CD4-positive, alpha-beta memory T cell (primary cell): ENCODE measurements at regions not wholly inside any gene's neighbourhood (a gene's known extent, or its start where the extent isn't known, plus 50 kb on each side); places are given as distances from the start of the nearest gene placed in this dataset.
A peak's percentile ranks its signal among the peaks of the same experiment; 100 is the strongest.
"Not testable (repeated sequence)": the region's sequence is repeated elsewhere in the genome, so short reads cannot be mapped to it uniquely, and the experiment has no call there.

Experiments
- CTCF ChIA-PET: fragments of 350-600 bp; sonication (Branson Sonifier 250); formaldehyde crosslinking; loops from one replicate; lab custom pipeline; 2021; ENCODE audit warnings: inconsistent platforms; ENCODE audit not compliant: partially characterized antibody; lab: Charles Lee
- POLR2A ChIA-PET: fragments of 350-600 bp; sonication (Branson Sonifier 250); formaldehyde crosslinking; loops from one replicate; lab custom pipeline; 2021; ENCODE audit not compliant: partially characterized antibody; lab: Charles Lee
- DNase-seq, 5 donors: peaks; one replicate each; pipeline versions ENCODE4 v3.0.0 to v3.0.0-alpha.2; 2020 to 2022; ENCODE audit warnings: mixed read lengths in 1 of 5
- H3K27ac ChIP-seq: one replicate; pipeline ENCODE4 v1.7.0; 2013; ENCODE audit warnings: low read depth, low read length
- H3K27me3 ChIP-seq: 2 replicates; pipeline ENCODE4 v1.7.0; 2013; ENCODE audit warnings: mild to moderate bottlenecking, low read length, moderate library complexity; ENCODE audit not compliant: insufficient read depth
- H3K36me3 ChIP-seq: 2 replicates; pipeline ENCODE4 v1.7.0; 2013; ENCODE audit warnings: mild to moderate bottlenecking, low read length, moderate library complexity; ENCODE audit not compliant: insufficient read depth
- H3K4me1 ChIP-seq: 2 replicates; pipeline ENCODE4 v1.7.0; 2013; ENCODE audit warnings: mild to moderate bottlenecking, low read length, moderate library complexity; ENCODE audit not compliant: insufficient read depth
- H3K4me3 ChIP-seq, 2 donors: one replicate each; pipeline ENCODE4 v1.7.0; 2013; ENCODE audit warnings: low read length in 2 of 2, mild to moderate bottlenecking in 1 of 2
- H3K9me3 ChIP-seq, 2 donors: one replicate each; pipeline ENCODE4 v1.7.0; 2013; ENCODE audit warnings: low read length in 2 of 2, control low read depth in 1 of 2; ENCODE audit not compliant: control insufficient read depth in 1 of 2
- H3K27ac Mint-ChIP-seq, 7 donors: one replicate each; pipeline ENCODE4 v1.8.0; 2020 to 2021; ENCODE audit warnings: mixed read lengths in 7 of 7, mild to moderate bottlenecking in 6 of 7, inconsistent platforms in 3 of 7, moderate library complexity in 3 of 7
- H3K27me3 Mint-ChIP-seq, 2 donors: one replicate each; pipeline ENCODE4 v1.8.0; 2020 to 2021; ENCODE audit warnings: mixed read lengths in 2 of 2
- H3K36me3 Mint-ChIP-seq, 2 donors: one replicate each; pipeline ENCODE4 v1.8.0; 2020 to 2021; ENCODE audit warnings: mixed read lengths in 2 of 2, inconsistent platforms in 1 of 2, mild to moderate bottlenecking in 1 of 2
- H3K4me1 Mint-ChIP-seq, 4 donors: one replicate each; pipeline ENCODE4 v1.8.0; 2020 to 2021; ENCODE audit warnings: mixed read lengths in 4 of 4, mild to moderate bottlenecking in 1 of 4
- H3K4me3 Mint-ChIP-seq, 8 donors: one replicate each; pipeline ENCODE4 v1.8.0; 2020 to 2021; ENCODE audit warnings: mixed read lengths in 8 of 8, mild to moderate bottlenecking in 7 of 8, moderate library complexity in 6 of 8, inconsistent platforms in 3 of 8
- H3K9me3 Mint-ChIP-seq, 8 donors: one replicate each; pipeline ENCODE4 v1.8.0; 2020 to 2021; ENCODE audit warnings: mixed read lengths in 8 of 8, mild to moderate bottlenecking in 5 of 8, inconsistent platforms in 3 of 8, moderate library complexity in 1 of 8
- intact Hi-C: fragments of 100-400 bp; cut with micrococcal nuclease; formaldehyde crosslinking; loops from one replicate; pipeline ENCODE4 v1.15.1; 2023

DNA sequence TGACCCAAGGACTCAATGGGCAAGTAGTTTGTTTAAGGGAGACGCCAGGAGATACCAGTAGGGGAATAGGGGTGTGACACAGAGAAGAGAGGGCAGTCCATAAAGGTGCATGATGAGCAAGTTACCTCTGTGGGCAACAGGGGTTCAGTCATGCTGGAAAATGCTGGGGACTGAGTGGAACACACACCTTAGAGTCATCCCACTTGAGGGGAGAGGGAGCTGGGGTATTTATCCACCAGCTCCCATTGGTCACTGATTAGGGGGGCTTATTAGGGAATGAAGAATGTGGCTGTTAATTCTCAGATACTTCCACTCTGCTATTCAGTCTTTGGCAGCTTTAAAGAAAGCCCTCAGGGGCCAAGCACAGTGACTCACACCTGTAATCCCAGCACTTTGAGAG lies 67.5 kb upstream of the MRI1 start:
- no peak overlapping the region for H3K4me3 ChIP-seq
- CTCF ChIA-PET: no interaction called here
- Mint-ChIP-seq H3K27ac (no peak overlapping the region), H3K4me1 (no peaks in the 10 kb centered on the region), H3K9me3 (peaks cover 0 to 12% (median 3%) of the 10 kb centered on the region in 8 donors), H3K36me3 (no peaks in the 10 kb centered on the region), H3K27me3 (peaks cover 9 to 39% of the 10 kb centered on the region in 2 donors), H3K4me3 (no peak overlapping the region)
- POLR2A ChIA-PET: no interaction called here
- no peaks in the 10 kb centered on the region for H3K36me3 ChIP-seq
- H3K27me3 ChIP-seq: no peaks in the 10 kb centered on the region
- no peaks in the 10 kb centered on the region for H3K4me1 ChIP-seq
- no peaks in the 10 kb centered on the region for H3K9me3 ChIP-seq
- intact Hi-C loops: no loop called here
- DNase-seq: no peak
- H3K27ac ChIP-seq: no peak overlapping the region

DNA sequence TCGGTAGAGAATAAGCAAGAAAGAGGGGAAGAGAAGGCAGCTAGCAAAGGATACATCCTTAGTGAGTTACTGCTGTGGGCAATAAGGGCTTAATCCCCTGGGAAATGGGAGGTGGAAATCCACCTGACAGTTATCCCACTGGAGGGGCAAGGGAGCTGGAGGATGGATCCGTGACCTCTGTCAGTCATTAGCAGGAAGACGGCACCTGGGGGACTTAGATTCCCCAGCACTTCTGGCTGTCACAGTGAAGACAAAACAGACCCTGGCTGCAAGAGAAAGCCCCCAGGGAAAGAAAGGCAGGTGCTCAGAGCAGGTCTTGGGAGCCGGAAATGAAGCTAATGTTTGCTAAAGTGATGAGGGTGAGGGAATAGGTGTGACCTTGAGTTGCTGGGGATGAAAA lies 70.4 kb upstream of the MRI1 start:
- CTCF ChIA-PET: no interaction called here
- Histone ChIP-seq H3K9me3 (no peaks in the 10 kb centered on the region), H3K27me3 (no peaks in the 10 kb centered on the region), H3K4me3 (no peak overlapping the region), H3K36me3 (no peaks in the 10 kb centered on the region), H3K4me1 (no peaks in the 10 kb centered on the region), H3K27ac (no peak overlapping the region)
- H3K9me3 Mint-ChIP-seq: peaks cover 0 to 4% (median 0%) of the 10 kb centered on the region in 8 donors
- no peaks in the 10 kb centered on the region for H3K36me3 Mint-ChIP-seq
- intact Hi-C loops: no loop called here
- H3K27me3 Mint-ChIP-seq: peaks cover 13 to 32% of the 10 kb centered on the region in 2 donors
- no peak overlapping the region for H3K4me3 Mint-ChIP-seq
- no peaks in the 10 kb centered on the region for H3K4me1 Mint-ChIP-seq
- POLR2A ChIA-PET: no interaction called here
- no peak overlapping the region for H3K27ac Mint-ChIP-seq
- DNase-seq: no peak

DNA sequence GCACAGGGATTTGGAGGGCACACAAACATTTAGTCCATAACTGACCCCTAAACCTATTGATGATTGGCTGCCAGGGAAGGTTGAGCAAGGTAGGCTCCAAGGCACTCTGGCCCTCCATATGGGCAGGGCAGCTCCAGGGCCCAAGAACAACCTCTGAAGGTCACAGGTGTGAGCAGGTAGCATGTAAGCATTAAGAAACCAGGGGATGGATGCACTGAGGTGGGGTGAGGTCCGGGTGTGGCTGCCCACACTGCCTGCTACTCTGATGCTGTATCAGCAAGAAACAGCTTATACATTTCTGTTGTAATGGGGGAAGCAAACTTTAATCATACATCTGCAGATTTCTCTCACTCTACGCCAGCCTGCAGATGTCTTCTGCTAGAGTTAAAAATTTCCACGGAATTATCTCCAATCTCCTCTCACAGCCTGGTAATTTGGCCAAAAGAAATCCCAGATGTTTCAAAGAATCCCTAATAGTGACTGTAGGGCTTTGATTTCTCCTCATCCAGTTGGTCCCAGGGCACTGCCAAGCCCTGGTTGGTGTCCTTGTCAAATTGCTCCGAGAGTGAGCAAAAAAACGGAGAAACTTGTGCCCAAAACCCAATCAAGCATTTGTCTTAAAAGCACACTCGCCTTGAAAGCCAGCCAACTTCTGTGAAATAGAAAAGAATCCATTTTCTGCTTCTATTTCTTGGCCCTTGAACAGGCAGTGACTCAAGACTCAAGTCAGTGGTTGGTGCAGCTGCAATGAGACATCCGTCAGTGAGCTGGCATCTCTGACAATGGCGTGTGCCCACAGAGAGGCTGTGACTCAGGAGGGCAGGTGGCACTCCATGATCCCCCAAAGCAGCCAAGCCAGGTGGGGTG lies 72.5 kb upstream of the MRI1 start:
- Mint-ChIP-seq H3K27ac (no peak overlapping the region), H3K9me3 (peaks cover 0 to 4% (median 0%) of the 10 kb centered on the region in 8 donors), H3K27me3 (peaks cover 10 to 28% of the 10 kb centered on the region in 2 donors), H3K36me3 (no peaks in the 10 kb centered on the region), H3K4me3 (no peak overlapping the region), H3K4me1 (no peaks in the 10 kb centered on the region)
- H3K27me3 ChIP-seq: no peaks in the 10 kb centered on the region
- H3K36me3 ChIP-seq: no peaks in the 10 kb centered on the region
- POLR2A ChIA-PET: no interaction called here
- H3K4me1 ChIP-seq: no peaks in the 10 kb centered on the region
- CTCF ChIA-PET: no interaction called here
- H3K4me3 ChIP-seq: no peak overlapping the region
- no peak overlapping the region for H3K27ac ChIP-seq
- no peak for DNase-seq
- no peaks in the 10 kb centered on the region for H3K9me3 ChIP-seq
- intact Hi-C loops: no loop called here

DNA sequence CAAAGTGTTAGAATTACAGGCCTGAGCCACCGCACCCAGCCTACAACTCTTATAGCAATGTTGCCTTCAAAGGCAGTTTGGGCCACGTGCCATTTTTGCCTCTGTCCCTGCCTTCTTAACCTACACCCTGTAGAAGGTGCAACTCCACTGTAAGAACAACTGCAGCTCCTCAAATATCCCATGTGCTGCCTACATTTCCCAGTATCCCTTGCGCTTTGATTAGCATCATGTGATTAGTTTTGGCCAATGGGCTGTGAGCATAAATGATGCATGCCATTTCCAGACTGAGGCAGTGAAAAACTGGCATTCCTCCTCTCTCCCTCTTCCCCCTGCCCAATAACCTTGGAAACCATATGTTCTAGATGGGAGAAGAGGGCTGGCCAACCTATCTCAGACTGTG lies 75.2 kb upstream of the MRI1 start:
- intact Hi-C loops: no loop called here
- DNase-seq: peak in 2 of 5 donors; percentile 10 to 14
- Mint-ChIP-seq H3K27me3 (peaks cover 10 to 33% of the 10 kb centered on the region in 2 donors), H3K36me3 (no peaks in the 10 kb centered on the region), H3K9me3 (peaks cover 0 to 1% (median 0%) of the 10 kb centered on the region in 8 donors), H3K4me3 (peak overlapping the region in 1 of 8 donors; percentile 40), H3K4me1 (peaks cover 0 to 4% (median 1%) of the 10 kb centered on the region in 4 donors), H3K27ac (no peak overlapping the region)
- ChIA-PET CTCF (no interaction called here), POLR2A (no interaction called here)
- Histone ChIP-seq H3K36me3 (no peaks in the 10 kb centered on the region), H3K4me3 (no peak overlapping the region), H3K9me3 (no peaks in the 10 kb centered on the region), H3K27ac (no peak overlapping the region), H3K4me1 (no peaks in the 10 kb centered on the region), H3K27me3 (no peaks in the 10 kb centered on the region)

DNA sequence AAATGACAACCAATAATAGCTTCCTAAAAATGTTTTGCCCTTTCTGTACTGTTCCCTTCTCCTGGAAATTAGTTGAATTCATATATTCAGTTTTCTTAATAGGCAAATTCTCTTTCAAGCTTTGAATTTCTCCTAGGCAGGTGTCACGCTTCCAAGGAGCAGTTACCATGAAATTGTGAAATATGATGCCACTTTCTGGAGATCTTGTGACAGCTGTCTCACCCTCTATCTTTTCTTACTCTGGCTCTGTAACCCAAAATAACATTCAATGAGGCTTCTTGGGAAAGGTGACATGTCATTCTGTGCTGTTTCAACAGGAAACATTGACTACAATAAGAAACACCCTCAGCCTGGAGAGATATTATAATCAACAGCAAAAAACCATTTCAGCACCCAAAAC lies 80.3 kb upstream of the MRI1 start:
- Histone ChIP-seq H3K9me3 (no peaks in the 10 kb centered on the region), H3K4me3 (no peak overlapping the region), H3K4me1 (no peaks in the 10 kb centered on the region), H3K27ac (no peak overlapping the region), H3K27me3 (no peaks in the 10 kb centered on the region), H3K36me3 (no peaks in the 10 kb centered on the region)
- Mint-ChIP-seq H3K27ac (no peak overlapping the region), H3K36me3 (peaks cover 0 to 4% of the 10 kb centered on the region in 2 donors), H3K4me3 (no peak overlapping the region), H3K4me1 (peaks cover 0 to 4% (median 1%) of the 10 kb centered on the region in 4 donors), H3K27me3 (peaks cover 3 to 15% of the 10 kb centered on the region in 2 donors), H3K9me3 (peaks cover 0 to 31% (median 21%) of the 10 kb centered on the region in 8 donors)
- CTCF ChIA-PET: no interaction called here
- DNase-seq: no peak
- intact Hi-C loops: no loop called here
- POLR2A ChIA-PET: no interaction called here

DNA sequence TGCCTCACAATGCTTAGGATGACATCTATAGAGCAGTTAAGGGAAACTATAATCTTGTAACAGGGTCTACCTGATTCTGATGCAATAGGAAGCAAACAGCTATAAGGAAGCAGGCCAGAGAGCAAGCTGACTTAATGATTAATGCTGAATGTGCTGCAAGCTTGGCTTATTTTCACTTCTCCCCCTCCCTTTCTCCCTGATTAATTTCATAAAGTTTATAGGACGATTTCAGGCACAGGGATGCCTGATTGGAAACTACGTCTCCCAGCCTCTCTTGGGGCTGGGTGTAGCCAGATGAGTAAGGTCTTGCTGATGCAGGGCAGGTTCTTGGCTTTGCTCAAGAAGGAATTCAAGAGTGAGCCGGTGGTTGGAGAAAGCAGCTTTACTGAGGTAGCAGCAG lies 82.8 kb upstream of the MRI1 start:
- Histone ChIP-seq H3K4me3 (no peak overlapping the region), H3K9me3 (no peaks in the 10 kb centered on the region), H3K4me1 (no peaks in the 10 kb centered on the region), H3K27me3 (no peaks in the 10 kb centered on the region), H3K27ac (no peak overlapping the region), H3K36me3 (no peaks in the 10 kb centered on the region)
- POLR2A ChIA-PET: no interaction called here
- peaks cover 0 to 4% of the 10 kb centered on the region in 2 donors for H3K36me3 Mint-ChIP-seq
- peaks cover 0 to 45% (median 33%) of the 10 kb centered on the region in 8 donors for H3K9me3 Mint-ChIP-seq
- H3K4me1 Mint-ChIP-seq: peaks cover 0 to 4% (median 1%) of the 10 kb centered on the region in 4 donors
- peaks cover 3 to 16% of the 10 kb centered on the region in 2 donors for H3K27me3 Mint-ChIP-seq
- no peak overlapping the region for H3K27ac Mint-ChIP-seq
- CTCF ChIA-PET: no interaction called here
- no peak for DNase-seq
- intact Hi-C loops: no loop called here
- no peak overlapping the region for H3K4me3 Mint-ChIP-seq

DNA sequence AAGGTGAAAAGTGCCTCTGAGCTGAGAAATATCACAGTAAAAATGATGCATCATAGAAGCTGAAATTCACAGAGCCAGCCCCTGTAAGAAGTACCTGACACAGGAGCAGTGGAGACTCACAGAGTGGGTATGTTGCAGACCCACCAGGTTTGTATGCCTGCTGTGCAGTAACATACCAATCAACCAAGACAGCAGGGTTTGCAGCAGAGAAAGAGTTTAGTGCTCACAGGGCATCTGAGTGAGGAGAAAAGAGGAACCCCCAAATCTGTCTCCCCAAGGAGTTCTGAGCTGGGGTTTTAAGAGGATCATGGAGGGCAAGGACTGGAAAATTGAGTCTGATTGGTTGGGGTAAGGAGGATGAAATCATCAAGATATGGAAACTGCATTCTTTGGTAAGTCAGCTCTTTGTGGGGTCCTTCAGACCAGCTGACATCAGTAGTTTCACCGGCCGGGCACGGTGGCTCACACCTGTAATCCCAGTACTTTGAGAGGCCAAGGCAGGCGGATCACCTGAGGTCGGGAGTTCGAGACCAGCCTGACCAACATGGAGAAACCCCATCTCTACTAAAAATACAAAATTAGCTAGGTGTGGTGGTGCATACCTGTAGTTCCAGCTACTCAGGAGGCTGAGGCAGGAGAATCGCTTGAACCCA lies 83.5 kb upstream of the MRI1 start:
- H3K27ac Mint-ChIP-seq, POLR2A ChIA-PET, H3K4me1 ChIP-seq, CTCF ChIA-PET, intact Hi-C loops, H3K4me3 ChIP-seq, H3K4me3 Mint-ChIP-seq, H3K27me3 ChIP-seq, H3K4me1 Mint-ChIP-seq, H3K36me3 ChIP-seq, DNase-seq, H3K9me3 ChIP-seq, H3K27ac ChIP-seq, H3K36me3 Mint-ChIP-seq: not testable (repeated sequence)
- peaks cover 3 to 15% of the 10 kb centered on the region in 2 donors for H3K27me3 Mint-ChIP-seq
- peaks cover 0 to 45% (median 35%) of the 10 kb centered on the region in 8 donors for H3K9me3 Mint-ChIP-seq
